IMR-90 (cell line): ENCODE measurements at regions not wholly inside any gene's neighbourhood (a gene's known extent, or its start where the extent isn't known, plus 50 kb on each side); places are given as distances from the start of the nearest gene placed in this dataset.

Source experiments
- ATAC-seq: fragments of 200-7000 bp; cut with Tn5 transposase; 2 replicates; pipeline ENCODE4 v1.9.1; 2020; ENCODE audit warnings: low read depth, mild to moderate bottlenecking, moderate library complexity
- BruUV-seq: library from RNA; stranded (reverse); fragments of 400-500 nt; replicated peaks from 2 replicates; lab custom pipeline; 2021; lab: Mats Ljungman, UMichigan
- CTCF ChIA-PET: fragments of 300-600 bp; formaldehyde crosslinking; extraction: SDS; loops from one replicate; lab custom pipeline; 2021; ENCODE audit warnings: antibody characterized with exemption; lab: Yijun Ruan, JAX
- POLR2A ChIA-PET: fragments of 300-600 bp; sonication (Branson Sonifier 250); formaldehyde crosslinking; loops from one replicate; lab custom pipeline; 2022; ENCODE audit warnings: antibody characterized with exemption; ENCODE audit not compliant: unreplicated experiment; lab: Charles Lee
- DNase-seq: peaks from one replicate; pipeline ENCODE4 v3.0.0; 2013
- H2AFZ ChIP-seq: replicated peaks from 2 replicates; pipeline ENCODE3; 2013; ENCODE audit warnings: low read length, mild to moderate bottlenecking; ENCODE audit not compliant: poor library complexity
- H2AK5ac ChIP-seq: 2 replicates; pipeline ENCODE4 v1.6.1; 2013; ENCODE audit warnings: low read depth, low read length, inconsistent platforms
- H2AK9ac ChIP-seq: replicated peaks from 2 replicates; pipeline ENCODE3; 2013; ENCODE audit warnings: mild to moderate bottlenecking, low read depth, low read length, moderate library complexity; ENCODE audit not compliant: poor library complexity
- H2BK120ac ChIP-seq: 2 replicates; pipeline ENCODE4 v1.6.1; 2013; ENCODE audit warnings: low read depth, low read length, inconsistent platforms
- H2BK15ac ChIP-seq: 3 replicates; pipeline ENCODE4 v1.6.1; 2013; ENCODE audit warnings: low read depth, low read length, inconsistent platforms
- H2BK20ac ChIP-seq: 2 replicates; pipeline ENCODE4 v1.6.1; 2013; ENCODE audit warnings: low read depth, mild to moderate bottlenecking, inconsistent platforms, low read length, moderate library complexity
- H2BK5ac ChIP-seq: 2 replicates; pipeline ENCODE4 v1.6.1; 2013; ENCODE audit warnings: mild to moderate bottlenecking, low read depth, low read length, inconsistent platforms; ENCODE audit not compliant: poor library complexity, severe bottlenecking
- H3K14ac ChIP-seq: replicated peaks from 2 replicates; pipeline ENCODE4 v1.6.1; 2013; ENCODE audit warnings: low read depth, low read length, inconsistent platforms
- H3K18ac ChIP-seq: 2 replicates; pipeline ENCODE4 v1.6.1; 2013; ENCODE audit warnings: low read depth, low read length, control low read depth
- H3K23ac ChIP-seq: 2 replicates; pipeline ENCODE4 v1.6.1; 2013; ENCODE audit warnings: low read depth, low read length, inconsistent platforms
- H3K27ac ChIP-seq: 2 replicates; pipeline ENCODE4 v1.5.1; 2013; ENCODE audit warnings: mild to moderate bottlenecking, control low read depth, low read length; ENCODE audit not compliant: insufficient read depth
- H3K27me3 ChIP-seq: 2 replicates; pipeline ENCODE4 v1.6.1; 2013; ENCODE audit warnings: low read length; ENCODE audit not compliant: control insufficient read depth, insufficient read depth
- H3K36me3 ChIP-seq: 2 replicates; pipeline ENCODE4 v1.6.1; 2013; ENCODE audit warnings: low read length, mixed read lengths; ENCODE audit not compliant: control insufficient read depth, insufficient read depth
- H3K4ac ChIP-seq: 2 replicates; pipeline ENCODE4 v1.6.1; 2013; ENCODE audit warnings: low read depth, low read length, inconsistent platforms
- H3K4me1 ChIP-seq: 2 replicates; pipeline ENCODE4 v1.6.1; 2013; ENCODE audit warnings: low read length, mixed read lengths; ENCODE audit not compliant: control insufficient read depth, insufficient read depth
- H3K4me2 ChIP-seq: 2 replicates; pipeline ENCODE4 v1.6.1; 2013; ENCODE audit warnings: low read depth, mild to moderate bottlenecking, control low read depth, low read length, moderate library complexity
- H3K4me3 ChIP-seq: 2 replicates; pipeline ENCODE4 v1.5.1; 2013; ENCODE audit warnings: low read depth, mild to moderate bottlenecking, control low read depth, low read length, moderate library complexity; ENCODE audit not compliant: insufficient read depth
- H3K56ac ChIP-seq: 2 replicates; pipeline ENCODE4 v1.6.1; 2013; ENCODE audit warnings: low read length, inconsistent platforms; ENCODE audit not compliant: insufficient read depth; ENCODE audit errors: extremely low read depth
- H3K79me1 ChIP-seq, 2 experiments: 2 replicates each; pipeline ENCODE4 v1.6.1; 2013; ENCODE audit warnings: low read length in 2 of 2, inconsistent platforms in 1 of 2, low read depth in 1 of 2
- H3K9ac ChIP-seq: 2 replicates; pipeline ENCODE4 v1.6.1; 2013; ENCODE audit warnings: low read depth, low read length, control low read depth
- H3K9me1 ChIP-seq: 2 replicates; pipeline ENCODE4 v1.6.1; 2013; ENCODE audit warnings: low read length, inconsistent platforms; ENCODE audit not compliant: insufficient read depth
- H3K9me3 ChIP-seq: 2 replicates; pipeline ENCODE4 v1.6.1; 2013; ENCODE audit warnings: low read length; ENCODE audit not compliant: control insufficient read depth, insufficient read depth
- H4K20me1 ChIP-seq: 2 replicates; pipeline ENCODE4 v1.6.1; 2013; ENCODE audit warnings: low read length, inconsistent platforms; ENCODE audit not compliant: insufficient read depth
- H4K5ac ChIP-seq: 2 replicates; pipeline ENCODE4 v1.6.1; 2013; ENCODE audit warnings: mild to moderate bottlenecking, low read depth, low read length, control low read depth
- H4K8ac ChIP-seq, 2 experiments: 2 replicates each; pipeline ENCODE4 v1.6.1; 2013; ENCODE audit warnings: low read depth in 2 of 2, low read length in 2 of 2, control low read depth in 1 of 2, inconsistent platforms in 1 of 2
- H4K91ac ChIP-seq: 2 replicates; pipeline ENCODE4 v1.6.1; 2013; ENCODE audit warnings: low read depth, low read length, inconsistent platforms; ENCODE audit not compliant: insufficient read depth
- BHLHE40 ChIP-seq: fragments of 150-350 bp; IDR thresholded peaks from 2 replicates; pipeline ENCODE4 v1.6.1; 2016; ENCODE audit warnings: mild to moderate bottlenecking, low read depth, low read length
- CEBPB ChIP-seq: IDR thresholded peaks from 2 replicates; pipeline ENCODE4 v1.6.1; 2012; ENCODE audit warnings: low read depth, low read length, improper control_type of control experiment
- CHD1 ChIP-seq: IDR thresholded peaks from 2 replicates; pipeline ENCODE4 v1.6.1; 2012; ENCODE audit warnings: low read depth, low read length, improper control_type of control experiment
- MAFK ChIP-seq: IDR thresholded peaks from 2 replicates; pipeline ENCODE4 v1.6.1; 2012; ENCODE audit warnings: low read depth, low read length, improper control_type of control experiment
- MAZ ChIP-seq: IDR thresholded peaks from 2 replicates; pipeline ENCODE4 v1.6.1; 2012; ENCODE audit warnings: low read depth, mild to moderate bottlenecking, low read length, improper control_type of control experiment, moderate library complexity, borderline replicate concordance
- MXI1 ChIP-seq: IDR thresholded peaks from 2 replicates; pipeline ENCODE4 v1.6.1; 2012; ENCODE audit warnings: low read depth, mild to moderate bottlenecking, low read length, moderate library complexity, borderline replicate concordance
- NFE2L2 ChIP-seq: fragments of 150-350 bp; IDR thresholded peaks from 2 replicates; pipeline ENCODE4 v1.6.1; 2016; ENCODE audit warnings: low read depth, mild to moderate bottlenecking, low read length
- POLR2A ChIP-seq: IDR thresholded peaks from 2 replicates; pipeline ENCODE4 v1.6.1; 2012; ENCODE audit warnings: mild to moderate bottlenecking, low read depth, low read length
- RAD21 ChIP-seq: IDR thresholded peaks from 2 replicates; pipeline ENCODE4 v1.6.1; 2012; ENCODE audit warnings: low read length, improper control_type of control experiment
- RCOR1 ChIP-seq: IDR thresholded peaks from 2 replicates; pipeline ENCODE4 v1.6.1; 2012; ENCODE audit warnings: mild to moderate bottlenecking, low read length, improper control_type of control experiment; ENCODE audit not compliant: insufficient replicate concordance
- RFX5 ChIP-seq: IDR thresholded peaks from 2 replicates; pipeline ENCODE4 v1.8.0; 2012; ENCODE audit warnings: low read depth, mild to moderate bottlenecking, low read length, moderate library complexity
- SMC3 ChIP-seq: fragments of 150-350 bp; IDR thresholded peaks from 2 replicates; pipeline ENCODE4 v1.6.1; 2016; ENCODE audit warnings: low read depth, mild to moderate bottlenecking, antibody characterized with exemption, low read length, moderate library complexity
- WGBS, 2 experiments: methylation state at CpG; one replicate each; pipeline versions ENCODE4 v1.1.5 to v1.1.7; 2013; ENCODE audit warnings: missing lambda C conversion rate in 2 of 2; ENCODE audit not compliant: insufficient read length in 1 of 2; ENCODE audit errors: extremely low coverage in 2 of 2; 5-methylcytosine and 5-hydroxymethylcytosine counted together
- dilution Hi-C: fragments of 300-500 bp; cut with HindIII; formaldehyde crosslinking; loops from one replicate; pipeline ENCODE4 v1.14.3; 2018; ENCODE audit warnings: low sequenced_read_pairs; ENCODE audit not compliant: unreplicated experiment
- in situ Hi-C: fragments of 300-500 bp; cut with MboI; formaldehyde crosslinking; loops from 3 replicates; pipeline ENCODE4 v1.14.3; 2019; ENCODE audit warnings: low sequenced_read_pairs, inconsistent platforms, mixed read lengths
- intact Hi-C: fragments of 100-400 bp; cut with micrococcal nuclease; formaldehyde crosslinking; loops from 2 replicates; pipeline ENCODE4 v1.10.0; 2022
- TF ChIP-seq, protein P1 (sequence below): fragments of 150-350 bp; IDR thresholded peaks from 2 replicates; pipeline ENCODE4 v1.6.1; 2016; ENCODE audit warnings: low read depth, mild to moderate bottlenecking, low read length, moderate library complexity, borderline replicate concordance
- TF ChIP-seq, protein P2 (sequence below): conservative IDR thresholded peaks from 2 replicates; pipeline ENCODE4 v1.5.1; 2012; ENCODE audit warnings: mild to moderate bottlenecking, low read depth, low read length, improper control_type of control experiment

DNA sequence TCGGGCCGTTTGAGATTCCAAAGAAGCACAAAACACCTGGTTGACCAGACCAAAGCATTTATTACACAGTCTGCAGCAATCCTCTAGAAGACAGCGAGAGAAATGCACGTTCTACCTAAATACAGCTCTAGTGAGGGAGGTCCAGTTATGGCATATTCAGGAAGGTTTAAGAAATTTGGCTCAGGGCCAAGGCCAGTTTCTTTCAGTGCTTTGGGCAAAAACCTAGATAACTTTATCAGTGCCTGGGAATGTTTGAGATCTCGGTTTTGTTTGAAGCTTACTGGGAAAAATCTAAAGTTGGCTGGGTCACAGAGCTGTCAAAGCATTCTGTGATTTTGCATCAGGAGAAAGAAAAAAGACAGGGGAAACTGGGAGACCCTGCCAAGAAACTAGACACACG lies 514.0 kb upstream of the TMPRSS15 start:
- TF ChIP-seq RCOR1 (no peak), NFE2L2 (no peak), CEBPB (no peak), RFX5 (no peak), SMC3 (no peak), BHLHE40 (no peak), CHD1 (no peak), MXI1 (no peak), POLR2A (no peak), MAFK (no peak), RAD21 (no peak), MAZ (no peak)
- TF ChIP-seq, protein P1, sequence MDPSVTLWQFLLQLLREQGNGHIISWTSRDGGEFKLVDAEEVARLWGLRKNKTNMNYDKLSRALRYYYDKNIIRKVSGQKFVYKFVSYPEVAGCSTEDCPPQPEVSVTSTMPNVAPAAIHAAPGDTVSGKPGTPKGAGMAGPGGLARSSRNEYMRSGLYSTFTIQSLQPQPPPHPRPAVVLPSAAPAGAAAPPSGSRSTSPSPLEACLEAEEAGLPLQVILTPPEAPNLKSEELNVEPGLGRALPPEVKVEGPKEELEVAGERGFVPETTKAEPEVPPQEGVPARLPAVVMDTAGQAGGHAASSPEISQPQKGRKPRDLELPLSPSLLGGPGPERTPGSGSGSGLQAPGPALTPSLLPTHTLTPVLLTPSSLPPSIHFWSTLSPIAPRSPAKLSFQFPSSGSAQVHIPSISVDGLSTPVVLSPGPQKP: no peak
- TF ChIP-seq, protein P2, sequence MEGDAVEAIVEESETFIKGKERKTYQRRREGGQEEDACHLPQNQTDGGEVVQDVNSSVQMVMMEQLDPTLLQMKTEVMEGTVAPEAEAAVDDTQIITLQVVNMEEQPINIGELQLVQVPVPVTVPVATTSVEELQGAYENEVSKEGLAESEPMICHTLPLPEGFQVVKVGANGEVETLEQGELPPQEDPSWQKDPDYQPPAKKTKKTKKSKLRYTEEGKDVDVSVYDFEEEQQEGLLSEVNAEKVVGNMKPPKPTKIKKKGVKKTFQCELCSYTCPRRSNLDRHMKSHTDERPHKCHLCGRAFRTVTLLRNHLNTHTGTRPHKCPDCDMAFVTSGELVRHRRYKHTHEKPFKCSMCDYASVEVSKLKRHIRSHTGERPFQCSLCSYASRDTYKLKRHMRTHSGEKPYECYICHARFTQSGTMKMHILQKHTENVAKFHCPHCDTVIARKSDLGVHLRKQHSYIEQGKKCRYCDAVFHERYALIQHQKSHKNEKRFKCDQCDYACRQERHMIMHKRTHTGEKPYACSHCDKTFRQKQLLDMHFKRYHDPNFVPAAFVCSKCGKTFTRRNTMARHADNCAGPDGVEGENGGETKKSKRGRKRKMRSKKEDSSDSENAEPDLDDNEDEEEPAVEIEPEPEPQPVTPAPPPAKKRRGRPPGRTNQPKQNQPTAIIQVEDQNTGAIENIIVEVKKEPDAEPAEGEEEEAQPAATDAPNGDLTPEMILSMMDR: no peak
- Histone ChIP-seq H2BK5ac (no peak overlapping the region), H4K91ac (no peak overlapping the region), H3K36me3 (no peaks in the 10 kb centered on the region), H3K9me1 (no peaks in the 10 kb centered on the region), H3K4me1 (no peaks in the 10 kb centered on the region), H2AK5ac (no peak overlapping the region), H4K8ac (no peak overlapping the region), H3K18ac (no peak overlapping the region), H4K5ac (no peak overlapping the region), H3K56ac (no peak overlapping the region), H3K23ac (no peak overlapping the region), H3K9me3 (peaks cover 12% of the 10 kb centered on the region; the same call in 1 of the 2 replicates), H2BK20ac (no peak overlapping the region), H2BK120ac (no peak overlapping the region), H3K4ac (no peak overlapping the region), H3K27me3 (no peaks in the 10 kb centered on the region), H4K20me1 (no peaks in the 10 kb centered on the region), H2AK9ac (no peak overlapping the region), H2AFZ (no peak overlapping the region), H3K27ac (no peak overlapping the region), H3K14ac (no peak overlapping the region), H3K4me3 (no peak overlapping the region), H2BK15ac (no peak overlapping the region), H3K79me1 (no peaks in the 10 kb centered on the region), H3K9ac (no peak overlapping the region), H3K4me2 (no peak overlapping the region)
- POLR2A ChIA-PET: no interaction called here
- CTCF ChIA-PET: no interaction called here
- BruUV-seq: no TSS peak
- DNase-seq (no peak), ATAC-seq (no peak)
- intact Hi-C loops: no loop called here
- dilution Hi-C loops: no loop called here
- no CpG with 5 or more reads among the region's 6 CpGs for WGBS, 2 experiments
- in situ Hi-C loops: no loop called here
